ENCODE measurements at regions not wholly inside any gene's neighbourhood (a gene's known extent, or its start where the extent isn't known, plus 50 kb on each side); places are given as distances from the start of the nearest gene placed in this dataset.

DNA sequence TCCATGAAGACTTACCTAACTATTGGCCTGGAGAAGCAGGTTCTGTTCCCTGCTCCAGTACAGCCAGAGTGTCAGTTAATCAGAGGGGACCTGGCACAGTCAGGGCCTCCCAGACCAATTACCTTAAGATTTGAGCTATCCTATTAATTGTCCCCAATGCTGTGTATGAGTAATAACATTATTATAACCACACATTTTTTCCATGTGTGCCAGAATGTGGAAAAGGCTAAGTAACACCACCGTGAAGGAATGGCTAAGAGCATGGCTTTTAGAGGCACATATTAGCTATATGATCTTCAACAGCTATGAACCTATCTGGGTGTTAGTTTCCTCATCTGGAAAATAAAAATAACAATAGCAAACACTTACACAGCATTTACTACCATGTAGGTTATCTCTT, 111.1 kb upstream of the RAP1B start:
- H3K4me1 ChIP-seq (ENCODE audit: control insufficient read depth, extremely low read depth, insufficient read depth, low read length), result peaks cover 9% of the 10 kb centered on the region
- FAIRE-seq (no peak), DNase-seq (ENCODE audit: low read depth, low spot score) (no peak)
- no peaks in the 10 kb centered on the region for H3K79me2 ChIP-seq (ENCODE audit: control insufficient read depth, insufficient read depth, low read length)
- TF ChIP-seq, protein P1, sequence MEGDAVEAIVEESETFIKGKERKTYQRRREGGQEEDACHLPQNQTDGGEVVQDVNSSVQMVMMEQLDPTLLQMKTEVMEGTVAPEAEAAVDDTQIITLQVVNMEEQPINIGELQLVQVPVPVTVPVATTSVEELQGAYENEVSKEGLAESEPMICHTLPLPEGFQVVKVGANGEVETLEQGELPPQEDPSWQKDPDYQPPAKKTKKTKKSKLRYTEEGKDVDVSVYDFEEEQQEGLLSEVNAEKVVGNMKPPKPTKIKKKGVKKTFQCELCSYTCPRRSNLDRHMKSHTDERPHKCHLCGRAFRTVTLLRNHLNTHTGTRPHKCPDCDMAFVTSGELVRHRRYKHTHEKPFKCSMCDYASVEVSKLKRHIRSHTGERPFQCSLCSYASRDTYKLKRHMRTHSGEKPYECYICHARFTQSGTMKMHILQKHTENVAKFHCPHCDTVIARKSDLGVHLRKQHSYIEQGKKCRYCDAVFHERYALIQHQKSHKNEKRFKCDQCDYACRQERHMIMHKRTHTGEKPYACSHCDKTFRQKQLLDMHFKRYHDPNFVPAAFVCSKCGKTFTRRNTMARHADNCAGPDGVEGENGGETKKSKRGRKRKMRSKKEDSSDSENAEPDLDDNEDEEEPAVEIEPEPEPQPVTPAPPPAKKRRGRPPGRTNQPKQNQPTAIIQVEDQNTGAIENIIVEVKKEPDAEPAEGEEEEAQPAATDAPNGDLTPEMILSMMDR (optimal IDR thresholded peaks at IDR 0.05 in 1 of 3, IDR thresholded peaks at IDR 0.05 in 1 of 3, conservative IDR thresholded peaks at IDR 0.05 in 1 of 3; ENCODE audit: extremely low read depth in 1 of 3, insufficient read depth in 2 of 3, low read length in 3 of 3), result no peak
- no peak for TF ChIP-seq EZH2 (IDR thresholded peaks at IDR 0.05; ENCODE audit: low read length)
- dilution Hi-C loops (cut with MboI; ENCODE audit: extremely low pct_ligation_motif_present, low sequenced_read_pairs), result no loop called here
- no peaks in the 10 kb centered on the region for H3K36me3 ChIP-seq (ENCODE audit: control insufficient read depth in 2 of 2, extremely low read depth in 1 of 2, insufficient read depth in 2 of 2, low read length in 2 of 2)
- H3K9me3 ChIP-seq (ENCODE audit: control insufficient read depth, low read depth, low read length), result no peaks in the 10 kb centered on the region
- no peak overlapping the region for H3K4me3 ChIP-seq (ENCODE audit: control insufficient read depth in 2 of 3, extremely low read depth in 1 of 3, insufficient read depth in 2 of 3, low read depth in 1 of 3, low read length in 3 of 3)
- H3K4me2 ChIP-seq (ENCODE audit: control insufficient read depth, extremely low read depth, insufficient read depth, low read depth, low read length), result no peak overlapping the region
- H4K20me1 ChIP-seq (ENCODE audit: control insufficient read depth, extremely low read depth, insufficient read depth, low read length), result no peaks in the 10 kb centered on the region
- no peaks in the 10 kb centered on the region for H3K9me1 ChIP-seq (ENCODE audit: control insufficient read depth, extremely low read depth, insufficient read depth, low read length)
- H3K27me3 ChIP-seq (ENCODE audit: control insufficient read depth, extremely low read depth, insufficient read depth, low read length), result no peaks in the 10 kb centered on the region
- H3K27ac ChIP-seq (ENCODE audit: control insufficient read depth, insufficient read depth, low read length), result no peak overlapping the region
- H2AFZ ChIP-seq (ENCODE audit: control insufficient read depth, low read length), result no peak overlapping the region
- H3K9ac ChIP-seq (ENCODE audit: control insufficient read depth, extremely low read depth, insufficient read depth, low read length), result no peak overlapping the region

DNA sequence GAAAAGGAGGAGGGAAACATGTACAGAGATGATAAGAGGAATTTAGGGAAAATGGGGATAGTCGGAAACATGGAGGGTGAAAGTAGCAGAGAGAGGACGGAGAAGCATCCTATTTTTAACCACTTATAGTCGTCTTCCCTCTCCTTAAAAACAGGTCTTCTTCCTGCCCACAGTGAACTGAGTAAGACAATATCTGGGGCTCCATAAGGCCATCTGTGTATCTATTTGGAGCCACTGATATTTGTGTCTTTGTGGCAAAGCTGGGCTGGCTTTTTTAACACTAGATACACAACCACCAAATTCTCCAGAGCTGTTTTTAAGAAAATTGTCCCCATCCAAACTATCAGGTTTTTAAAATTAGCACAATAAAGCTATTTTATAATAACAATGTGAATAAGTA, 109.5 kb upstream of the RAP1B start:
- FAIRE-seq (no peak), DNase-seq (ENCODE audit: low read depth, low spot score) (no peak)
- no peak overlapping the region for H3K4me2 ChIP-seq (ENCODE audit: control insufficient read depth, extremely low read depth, insufficient read depth, low read depth, low read length)
- H3K79me2 ChIP-seq (ENCODE audit: control insufficient read depth, insufficient read depth, low read length), result no peaks in the 10 kb centered on the region
- no peak overlapping the region for H2AFZ ChIP-seq (ENCODE audit: control insufficient read depth, low read length)
- no peaks in the 10 kb centered on the region for H3K9me3 ChIP-seq (ENCODE audit: control insufficient read depth, low read depth, low read length)
- no peak overlapping the region for H3K9ac ChIP-seq (ENCODE audit: control insufficient read depth, extremely low read depth, insufficient read depth, low read length)
- H3K9me1 ChIP-seq (ENCODE audit: control insufficient read depth, extremely low read depth, insufficient read depth, low read length), result no peaks in the 10 kb centered on the region
- H3K27me3 ChIP-seq (ENCODE audit: control insufficient read depth, extremely low read depth, insufficient read depth, low read length), result no peaks in the 10 kb centered on the region
- peaks cover 9% of the 10 kb centered on the region for H3K4me1 ChIP-seq (ENCODE audit: control insufficient read depth, extremely low read depth, insufficient read depth, low read length)
- no peaks in the 10 kb centered on the region for H4K20me1 ChIP-seq (ENCODE audit: control insufficient read depth, extremely low read depth, insufficient read depth, low read length)
- no peak overlapping the region for H3K4me3 ChIP-seq (ENCODE audit: control insufficient read depth in 2 of 3, extremely low read depth in 1 of 3, insufficient read depth in 2 of 3, low read depth in 1 of 3, low read length in 3 of 3)
- no peak overlapping the region for H3K27ac ChIP-seq (ENCODE audit: control insufficient read depth, insufficient read depth, low read length)
- dilution Hi-C loops (cut with MboI; ENCODE audit: extremely low pct_ligation_motif_present, low sequenced_read_pairs), result no loop called here
- H3K36me3 ChIP-seq (ENCODE audit: control insufficient read depth in 2 of 2, extremely low read depth in 1 of 2, insufficient read depth in 2 of 2, low read length in 2 of 2), result no peaks in the 10 kb centered on the region
- TF ChIP-seq, protein P1 (optimal IDR thresholded peaks at IDR 0.05 in 1 of 3, IDR thresholded peaks at IDR 0.05 in 1 of 3, conservative IDR thresholded peaks at IDR 0.05 in 1 of 3; ENCODE audit: extremely low read depth in 1 of 3, insufficient read depth in 2 of 3, low read length in 3 of 3), result no peak
- TF ChIP-seq EZH2 (IDR thresholded peaks at IDR 0.05; ENCODE audit: low read length), result no peak

All from keratinocyte (primary cell).